ENCODE measurements at regions not wholly inside any gene's neighbourhood (a gene's known extent, or its start where the extent isn't known, plus 50 kb on each side); places are given as distances from the start of the nearest gene placed in this dataset.

DNA sequence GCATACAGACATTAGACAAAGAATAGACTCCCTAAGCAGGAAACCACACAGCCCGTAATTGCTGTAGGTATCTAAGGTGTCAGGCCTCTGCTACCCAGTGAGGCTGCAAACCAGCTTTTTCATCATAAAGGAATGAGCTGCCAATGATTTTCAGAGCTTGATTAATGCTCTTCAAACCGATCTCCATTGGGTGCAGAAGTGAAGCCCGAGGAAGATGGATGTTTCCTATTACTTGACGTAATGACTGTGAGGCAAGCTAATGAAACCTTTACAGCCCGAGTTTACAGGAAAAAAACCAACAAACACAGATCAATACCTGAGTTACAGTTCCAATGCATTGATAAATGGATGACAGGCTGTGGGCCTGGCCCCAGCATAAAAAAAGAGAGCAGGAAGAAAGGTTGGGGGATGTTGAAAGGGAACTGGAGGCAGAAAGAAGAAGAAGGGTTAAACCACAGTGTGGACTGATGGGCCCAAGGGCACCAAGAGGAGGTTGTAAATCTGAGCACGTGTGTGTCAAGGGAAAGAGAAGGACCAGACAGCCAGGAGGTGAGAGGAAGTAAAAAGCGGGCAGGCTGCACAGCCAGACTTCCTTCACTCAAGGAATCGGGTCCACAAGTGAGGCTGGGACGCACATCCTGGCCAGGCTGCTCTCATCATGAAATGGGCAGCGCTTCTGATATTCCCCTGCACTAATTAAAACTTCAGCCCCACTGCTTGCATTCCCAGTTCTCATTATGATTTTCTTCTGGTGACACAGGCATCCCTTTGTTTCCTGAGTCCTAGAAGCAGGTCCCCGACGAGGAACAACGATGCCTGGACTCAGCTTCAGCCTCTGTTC is 70.6 kb upstream of the NTM start (continued):
- TF ChIP-seq FOXK1 (CRISPR knock-in tag; IDR thresholded peaks at IDR 0.05) (no peak), ZNF263 (CRISPR knock-in tag; IDR thresholded peaks at IDR 0.05; ENCODE audit: low read depth) (no peak), ZNF423 (CRISPR knock-in tag; IDR thresholded peaks at IDR 0.05) (no peak), ZNF232 (CRISPR knock-in tag; IDR thresholded peaks at IDR 0.05) (no peak), FOXP1 (CRISPR knock-in tag; IDR thresholded peaks at IDR 0.05; ENCODE audit: borderline replicate concordance) (no peak), MLX (CRISPR knock-in tag; IDR thresholded peaks at IDR 0.05) (no peak), GABPB1 (CRISPR knock-in tag; IDR thresholded peaks at IDR 0.05) (no peak), HMGXB4 (CRISPR knock-in tag; IDR thresholded peaks at IDR 0.05) (no peak), SOX15 (CRISPR knock-in tag; IDR thresholded peaks at IDR 0.05) (no peak), HMGA2 (CRISPR knock-in tag; IDR thresholded peaks at IDR 0.05) (no peak), CBFB (CRISPR knock-in tag; IDR thresholded peaks at IDR 0.05; ENCODE audit: low read depth) (no peak)
- TF ChIP-seq, protein P1, sequence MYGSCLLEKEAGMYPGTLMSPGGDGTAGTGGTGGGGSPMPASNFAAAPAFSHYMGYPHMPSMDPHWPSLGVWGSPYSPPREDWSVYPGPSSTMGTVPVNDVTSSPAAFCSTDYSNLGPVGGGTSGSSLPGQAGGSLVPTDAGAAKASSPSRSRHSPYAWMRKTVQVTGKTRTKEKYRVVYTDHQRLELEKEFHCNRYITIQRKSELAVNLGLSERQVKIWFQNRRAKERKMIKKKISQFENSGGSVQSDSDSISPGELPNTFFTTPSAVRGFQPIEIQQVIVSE (CRISPR knock-in tag; IDR thresholded peaks at IDR 0.05; ENCODE audit: borderline replicate concordance): no peak

- H3K27ac Mint-ChIP-seq: no peak overlapping the region
- H3K27me3 Mint-ChIP-seq (ENCODE audit: low read depth): no peaks in the 10 kb centered on the region
- no peak overlapping the region for H3K4me3 Mint-ChIP-seq
- POLR2A ChIA-PET: no interaction called here
- TF ChIP-seq ZNF232 (CRISPR knock-in tag; IDR thresholded peaks at IDR 0.05) (no peak), NFE2L1 (CRISPR knock-in tag; IDR thresholded peaks at IDR 0.05) (no peak), JAZF1 (CRISPR knock-in tag; IDR thresholded peaks at IDR 0.05) (no peak), NFYB (CRISPR knock-in tag; conservative IDR thresholded peaks at IDR 0.05; ENCODE audit: low read depth) (no peak), KAT7 (CRISPR knock-in tag; IDR thresholded peaks at IDR 0.05; ENCODE audit: borderline replicate concordance) (no peak), NFATC4 (CRISPR knock-in tag; IDR thresholded peaks at IDR 0.05) (no peak), HMGA2 (CRISPR knock-in tag; IDR thresholded peaks at IDR 0.05) (no peak)
- TF ChIP-seq, protein P2, sequence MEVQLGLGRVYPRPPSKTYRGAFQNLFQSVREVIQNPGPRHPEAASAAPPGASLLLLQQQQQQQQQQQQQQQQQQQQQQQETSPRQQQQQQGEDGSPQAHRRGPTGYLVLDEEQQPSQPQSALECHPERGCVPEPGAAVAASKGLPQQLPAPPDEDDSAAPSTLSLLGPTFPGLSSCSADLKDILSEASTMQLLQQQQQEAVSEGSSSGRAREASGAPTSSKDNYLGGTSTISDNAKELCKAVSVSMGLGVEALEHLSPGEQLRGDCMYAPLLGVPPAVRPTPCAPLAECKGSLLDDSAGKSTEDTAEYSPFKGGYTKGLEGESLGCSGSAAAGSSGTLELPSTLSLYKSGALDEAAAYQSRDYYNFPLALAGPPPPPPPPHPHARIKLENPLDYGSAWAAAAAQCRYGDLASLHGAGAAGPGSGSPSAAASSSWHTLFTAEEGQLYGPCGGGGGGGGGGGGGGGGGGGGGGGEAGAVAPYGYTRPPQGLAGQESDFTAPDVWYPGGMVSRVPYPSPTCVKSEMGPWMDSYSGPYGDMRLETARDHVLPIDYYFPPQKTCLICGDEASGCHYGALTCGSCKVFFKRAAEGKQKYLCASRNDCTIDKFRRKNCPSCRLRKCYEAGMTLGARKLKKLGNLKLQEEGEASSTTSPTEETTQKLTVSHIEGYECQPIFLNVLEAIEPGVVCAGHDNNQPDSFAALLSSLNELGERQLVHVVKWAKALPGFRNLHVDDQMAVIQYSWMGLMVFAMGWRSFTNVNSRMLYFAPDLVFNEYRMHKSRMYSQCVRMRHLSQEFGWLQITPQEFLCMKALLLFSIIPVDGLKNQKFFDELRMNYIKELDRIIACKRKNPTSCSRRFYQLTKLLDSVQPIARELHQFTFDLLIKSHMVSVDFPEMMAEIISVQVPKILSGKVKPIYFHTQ (CRISPR knock-in tag; IDR thresholded peaks at IDR 0.05): no peak
- peaks cover 26% of the 10 kb centered on the region for H3K36me3 Mint-ChIP-seq
- H3K4me1 Mint-ChIP-seq: peaks cover 42% of the 10 kb centered on the region
- CTCF ChIA-PET: no interaction called here
- no peak for DNase-seq (ENCODE audit: low spot score)
- H3K9me3 Mint-ChIP-seq: peaks cover 3% of the 10 kb centered on the region
- ATAC-seq: no peak
Measured at GRCh38 chr11:131300439-131300717, 70.0 kb upstream of the NTM start.

DNA sequence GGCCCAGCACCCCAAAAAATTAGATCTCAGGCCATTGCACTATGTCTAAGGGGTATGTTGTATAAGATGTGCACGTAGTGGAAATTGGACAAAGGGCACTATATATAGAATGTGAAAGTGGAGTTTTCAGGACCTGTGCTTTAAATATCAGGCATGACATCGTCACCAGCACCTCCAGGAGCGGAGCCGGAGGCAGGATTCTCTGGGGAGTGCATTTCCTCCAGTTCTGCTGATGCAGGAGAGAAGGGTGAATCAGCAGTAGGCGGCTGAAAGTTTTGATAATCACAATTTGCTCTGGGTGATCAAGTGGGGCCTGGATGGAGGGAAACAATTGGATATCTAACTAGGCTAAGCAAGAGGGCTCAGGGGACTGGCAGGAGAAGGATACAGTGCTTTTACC is 69.1 kb upstream of the NTM start:
- ATAC-seq: no peak
- H3K9me3 Mint-ChIP-seq: peaks cover 3% of the 10 kb centered on the region
- no peak overlapping the region for H3K27ac Mint-ChIP-seq
- peaks cover 36% of the 10 kb centered on the region for H3K4me1 Mint-ChIP-seq
- H3K36me3 Mint-ChIP-seq: peaks cover 26% of the 10 kb centered on the region
- no peak for TF ChIP-seq RELA (CRISPR knock-in tag; IDR thresholded peaks at IDR 0.05; ENCODE audit: borderline replicate concordance)
- TF ChIP-seq TP53 (CRISPR knock-in tag; IDR thresholded peaks at IDR 0.05): no peak
- TF ChIP-seq MLX (CRISPR knock-in tag; IDR thresholded peaks at IDR 0.05): no peak
- no peak for TF ChIP-seq ZNF232 (CRISPR knock-in tag; IDR thresholded peaks at IDR 0.05)
- TF ChIP-seq PRRX2 (CRISPR knock-in tag; IDR thresholded peaks at IDR 0.05): no peak
- TF ChIP-seq, protein P3, sequence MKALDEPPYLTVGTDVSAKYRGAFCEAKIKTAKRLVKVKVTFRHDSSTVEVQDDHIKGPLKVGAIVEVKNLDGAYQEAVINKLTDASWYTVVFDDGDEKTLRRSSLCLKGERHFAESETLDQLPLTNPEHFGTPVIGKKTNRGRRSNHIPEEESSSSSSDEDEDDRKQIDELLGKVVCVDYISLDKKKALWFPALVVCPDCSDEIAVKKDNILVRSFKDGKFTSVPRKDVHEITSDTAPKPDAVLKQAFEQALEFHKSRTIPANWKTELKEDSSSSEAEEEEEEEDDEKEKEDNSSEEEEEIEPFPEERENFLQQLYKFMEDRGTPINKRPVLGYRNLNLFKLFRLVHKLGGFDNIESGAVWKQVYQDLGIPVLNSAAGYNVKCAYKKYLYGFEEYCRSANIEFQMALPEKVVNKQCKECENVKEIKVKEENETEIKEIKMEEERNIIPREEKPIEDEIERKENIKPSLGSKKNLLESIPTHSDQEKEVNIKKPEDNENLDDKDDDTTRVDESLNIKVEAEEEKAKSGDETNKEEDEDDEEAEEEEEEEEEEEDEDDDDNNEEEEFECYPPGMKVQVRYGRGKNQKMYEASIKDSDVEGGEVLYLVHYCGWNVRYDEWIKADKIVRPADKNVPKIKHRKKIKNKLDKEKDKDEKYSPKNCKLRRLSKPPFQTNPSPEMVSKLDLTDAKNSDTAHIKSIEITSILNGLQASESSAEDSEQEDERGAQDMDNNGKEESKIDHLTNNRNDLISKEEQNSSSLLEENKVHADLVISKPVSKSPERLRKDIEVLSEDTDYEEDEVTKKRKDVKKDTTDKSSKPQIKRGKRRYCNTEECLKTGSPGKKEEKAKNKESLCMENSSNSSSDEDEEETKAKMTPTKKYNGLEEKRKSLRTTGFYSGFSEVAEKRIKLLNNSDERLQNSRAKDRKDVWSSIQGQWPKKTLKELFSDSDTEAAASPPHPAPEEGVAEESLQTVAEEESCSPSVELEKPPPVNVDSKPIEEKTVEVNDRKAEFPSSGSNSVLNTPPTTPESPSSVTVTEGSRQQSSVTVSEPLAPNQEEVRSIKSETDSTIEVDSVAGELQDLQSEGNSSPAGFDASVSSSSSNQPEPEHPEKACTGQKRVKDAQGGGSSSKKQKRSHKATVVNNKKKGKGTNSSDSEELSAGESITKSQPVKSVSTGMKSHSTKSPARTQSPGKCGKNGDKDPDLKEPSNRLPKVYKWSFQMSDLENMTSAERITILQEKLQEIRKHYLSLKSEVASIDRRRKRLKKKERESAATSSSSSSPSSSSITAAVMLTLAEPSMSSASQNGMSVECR (CRISPR knock-in tag; IDR thresholded peaks at IDR 0.05; ENCODE audit: borderline replicate concordance): no peak
- TF ChIP-seq SP1 (CRISPR knock-in tag; conservative IDR thresholded peaks at IDR 0.05): no peak
- H3K27me3 Mint-ChIP-seq (ENCODE audit: low read depth): no peaks in the 10 kb centered on the region
- DNase-seq (ENCODE audit: low spot score): no peak
- ChIA-PET CTCF (interaction anchor here (1.0 kb wide), 1 partner anchor 237 kb away, joined by 3 read pairs; no protein-coding TSS in a partner anchor), POLR2A (no interaction called here)
- H3K4me3 Mint-ChIP-seq: no peak overlapping the region
